ENCODE measurements at regions not wholly inside any gene's neighbourhood (a gene's known extent, or its start where the extent isn't known, plus 50 kb on each side); places are given as distances from the start of the nearest gene placed in this dataset.
A peak's percentile ranks its signal among the peaks of the same experiment; 100 is the strongest.
"Not testable (repeated sequence)": the region's sequence is repeated elsewhere in the genome, so short reads cannot be mapped to it uniquely, and the experiment has no call there.

- DNase-seq = no peak
Measured at GRCh38 chr4:175033162-175033561, 115.0 kb downstream of the ADAM29 start.

DNA sequence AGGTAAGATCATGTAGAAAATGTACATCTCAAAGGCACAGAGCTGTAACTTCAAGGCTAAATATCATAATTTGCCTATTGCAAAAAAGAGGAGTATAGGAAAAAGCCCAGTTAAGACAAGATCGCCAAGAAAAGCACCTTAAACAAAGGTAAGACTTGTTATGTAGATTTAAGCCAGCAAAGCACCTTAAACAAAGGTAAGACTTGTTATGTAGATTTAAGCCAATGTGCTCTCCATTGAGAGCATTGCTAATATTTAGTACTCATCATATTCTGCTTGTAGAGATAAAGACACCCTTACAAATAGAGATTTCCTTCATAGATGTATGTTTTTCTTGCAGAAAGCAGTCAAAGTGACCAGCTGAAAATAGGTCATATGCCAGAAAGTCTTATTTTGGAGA lies 115.8 kb downstream of the ADAM29 start:
- DNase-seq = no peak

DNA sequence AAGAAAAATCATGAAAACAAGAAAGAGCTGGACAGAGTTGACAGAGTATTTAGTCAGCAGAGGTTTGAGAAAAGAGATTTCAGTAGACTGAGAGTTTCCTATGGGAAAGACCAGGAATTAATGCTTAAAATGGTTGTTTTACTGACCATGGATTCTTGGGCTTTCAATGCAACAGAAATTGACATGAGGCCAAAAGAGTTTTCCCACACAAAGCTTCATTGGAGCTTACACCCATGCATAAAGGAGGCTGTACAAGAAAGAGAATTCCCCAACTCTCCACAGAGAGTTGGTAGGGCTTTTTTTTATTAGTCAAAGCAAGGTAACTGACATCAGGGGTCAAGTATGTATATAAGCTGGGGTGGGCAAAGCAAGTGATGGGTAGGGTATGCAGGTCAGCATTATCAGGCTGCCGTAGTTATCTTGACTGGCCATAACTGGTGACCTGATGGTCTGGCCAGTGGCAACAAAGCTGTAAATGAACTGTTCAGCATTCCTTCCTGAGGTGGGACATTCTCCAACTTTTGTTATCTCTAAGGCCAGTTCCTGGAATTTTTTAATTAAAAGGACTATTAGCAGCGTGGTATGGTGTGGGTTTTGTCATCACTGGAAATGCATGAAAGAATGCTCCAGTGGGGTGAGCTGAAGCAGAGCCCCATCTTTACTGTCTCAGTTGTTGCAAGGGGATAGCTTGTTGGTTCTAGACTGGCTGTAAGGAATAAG lies 117.0 kb downstream of the ADAM29 start:
- no peak for DNase-seq

GRCh38 chr4:175035905-175036304 lies 117.7 kb downstream of the ADAM29 start:
- no peak for DNase-seq

DNA sequence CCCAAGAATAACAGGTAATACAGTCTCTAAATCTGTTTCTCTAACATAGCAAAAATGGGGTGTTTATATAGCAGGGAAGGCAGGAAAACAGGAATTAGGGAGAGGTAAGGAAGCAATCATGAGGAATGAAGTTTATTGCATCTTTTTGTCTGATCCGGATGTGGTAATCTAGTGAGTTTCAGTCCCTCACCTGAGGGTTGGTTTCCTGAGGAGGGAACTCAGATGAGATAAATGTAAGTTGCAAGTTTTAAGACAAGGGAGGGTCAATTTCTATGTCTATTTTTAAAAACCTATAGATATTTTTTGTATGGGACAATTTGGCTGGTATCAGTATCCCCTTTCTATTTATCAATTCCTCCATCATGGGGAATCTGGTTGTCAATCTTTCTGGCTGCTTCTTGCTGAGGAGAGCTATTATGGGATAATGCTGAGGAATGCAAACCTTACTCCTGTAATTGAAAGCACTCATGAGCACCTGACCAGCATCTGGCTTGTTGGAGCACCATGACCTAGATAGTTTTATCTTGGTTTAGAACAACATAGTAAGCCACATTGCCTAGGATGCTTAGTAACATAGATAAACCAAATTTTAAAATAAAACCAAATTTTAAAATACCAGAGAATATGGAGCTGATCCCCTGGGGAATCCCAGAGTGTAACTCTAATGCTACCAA lies 130.1 kb downstream of the ADAM29 start:
- DNase-seq = no peak

DNA sequence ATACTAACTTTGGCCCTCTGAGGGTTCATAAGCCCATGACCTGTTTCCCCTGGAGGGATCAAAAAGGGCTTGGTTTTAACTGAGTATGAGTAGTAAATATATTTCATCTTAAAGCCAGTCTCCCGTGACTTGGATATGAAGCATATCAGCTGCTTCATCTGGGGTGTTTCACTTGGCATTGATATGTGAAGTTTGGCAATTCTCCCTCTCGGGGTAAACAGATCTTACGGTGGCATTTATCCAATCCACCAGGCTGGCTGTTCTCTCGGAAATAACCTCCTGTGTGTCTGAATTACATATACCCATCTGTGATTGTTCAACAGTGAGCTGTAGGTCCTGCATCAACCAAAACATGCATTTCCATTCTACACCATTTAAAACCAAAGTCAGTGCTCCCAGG lies 130.7 kb downstream of the ADAM29 start:
- no peak for DNase-seq

DNA sequence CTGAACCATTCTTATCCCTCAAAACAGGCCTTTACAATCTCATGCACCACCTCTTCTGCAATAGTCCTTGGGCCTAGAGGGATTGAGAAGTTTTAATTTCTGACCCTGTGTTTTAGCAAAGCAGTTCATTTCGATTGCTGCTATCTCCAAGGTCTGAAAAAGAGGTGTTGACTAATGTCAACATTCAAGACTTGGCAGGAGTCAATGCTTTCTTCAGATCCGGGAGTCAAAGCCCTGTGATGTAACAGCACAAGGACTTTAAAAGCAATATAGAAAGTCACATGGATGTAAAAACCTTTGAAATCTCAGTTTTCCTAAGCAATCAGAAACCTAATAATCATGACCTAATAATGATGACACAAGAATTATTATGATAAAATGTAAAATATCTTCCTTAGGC lies 133.8 kb downstream of the ADAM29 start:
- no peak for DNase-seq

- peak in 2 of 3 experiments; percentile 1 to 2 for DNase-seq
Measured at GRCh38 chr4:175054980-175055379, 136.8 kb downstream of the ADAM29 start.

GRCh38 chr4:175062183-175062592 lies 144.0 kb downstream of the ADAM29 start:
- no peak for DNase-seq

GRCh38 chr4:175065228-175065627 lies 147.1 kb downstream of the ADAM29 start:
- DNase-seq = no peak

DNA sequence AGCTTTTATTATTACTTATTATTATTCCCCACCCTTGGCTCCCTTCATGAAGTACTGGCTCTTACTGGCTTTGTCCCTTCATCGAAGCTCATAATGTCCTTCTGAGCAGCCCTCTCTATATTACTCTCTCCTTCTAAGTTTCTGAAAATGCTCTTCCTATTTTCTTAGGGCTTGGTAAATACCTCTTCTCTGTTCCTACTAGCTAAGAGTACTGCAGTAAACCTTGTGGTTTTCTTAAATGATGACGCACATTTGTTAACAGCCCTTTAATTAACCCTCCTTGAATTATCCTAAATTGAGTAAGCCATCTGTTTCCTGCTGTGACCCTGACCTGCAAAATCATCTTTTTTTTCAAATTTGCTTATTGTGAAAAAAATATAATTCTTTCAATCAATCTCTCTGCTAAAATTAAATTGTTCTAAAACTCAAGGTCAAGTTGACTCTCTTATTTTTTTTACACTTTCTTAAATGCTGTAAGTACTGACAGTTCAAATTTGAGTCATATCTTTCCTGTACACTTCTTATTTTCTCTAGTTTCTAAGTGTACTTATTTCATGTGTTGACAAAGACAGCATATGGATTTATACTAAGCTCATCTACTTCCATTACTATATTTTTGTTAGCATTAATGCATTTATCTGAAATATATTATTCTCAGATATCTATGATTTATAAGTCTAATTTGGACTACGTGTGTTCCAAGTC lies 148.9 kb downstream of the ADAM29 start:
- DNase-seq = peak in 2 of 3 experiments; percentile 11 to 70

DNA sequence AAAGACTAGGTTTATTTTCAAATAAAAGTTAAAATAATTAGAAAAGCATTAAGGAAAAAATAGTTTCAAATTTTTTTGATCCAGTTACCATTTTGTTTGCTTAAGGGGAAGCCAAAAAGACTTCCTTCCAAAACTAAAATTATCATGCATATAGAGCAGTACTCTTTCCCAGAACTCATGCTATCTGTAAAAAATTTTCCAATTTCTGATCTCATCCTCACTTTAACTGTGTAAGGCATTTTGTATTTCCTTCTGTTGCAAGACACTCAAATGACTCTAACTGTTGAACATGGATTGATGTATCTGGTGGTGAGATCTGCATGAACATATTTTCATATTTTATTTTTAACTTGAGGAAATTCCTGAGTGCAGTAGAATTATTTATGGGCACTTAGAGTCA lies 150.1 kb downstream of the ADAM29 start:
- peak in 1 of 3 experiments; percentile 29 for DNase-seq

GRCh38 chr4:175070444-175070843 lies 152.3 kb downstream of the ADAM29 start:
- no peak for DNase-seq

GRCh38 chr4:175071123-175071522 lies 153.0 kb downstream of the ADAM29 start:
- no peak for DNase-seq

- DNase-seq = no peak
Measured at GRCh38 chr4:175087145-175087544, 169.0 kb downstream of the ADAM29 start.

DNA sequence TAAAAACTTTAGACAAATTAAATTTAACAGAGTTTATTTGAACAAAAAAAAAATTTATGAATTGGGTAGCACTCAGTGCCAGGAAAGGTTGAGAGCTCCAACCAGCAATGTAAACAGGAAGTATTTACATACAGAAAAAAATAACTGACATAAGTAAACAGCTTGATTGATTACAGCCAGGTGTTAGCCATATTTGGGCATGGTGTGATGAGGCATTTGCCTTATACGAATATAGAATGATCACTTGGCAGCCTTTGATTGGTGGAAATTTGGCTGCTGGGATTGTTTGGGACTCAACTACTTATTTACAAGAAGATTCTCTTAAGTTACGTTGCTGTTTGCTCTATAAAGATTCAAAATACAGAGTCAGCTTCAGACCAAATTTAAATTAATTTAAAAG lies 172.0 kb downstream of the ADAM29 start:
- peak in 1 of 3 experiments; percentile 63 for DNase-seq

GRCh38 chr4:175091649-175092048 lies 173.5 kb downstream of the ADAM29 start:
- no peak for DNase-seq

DNA sequence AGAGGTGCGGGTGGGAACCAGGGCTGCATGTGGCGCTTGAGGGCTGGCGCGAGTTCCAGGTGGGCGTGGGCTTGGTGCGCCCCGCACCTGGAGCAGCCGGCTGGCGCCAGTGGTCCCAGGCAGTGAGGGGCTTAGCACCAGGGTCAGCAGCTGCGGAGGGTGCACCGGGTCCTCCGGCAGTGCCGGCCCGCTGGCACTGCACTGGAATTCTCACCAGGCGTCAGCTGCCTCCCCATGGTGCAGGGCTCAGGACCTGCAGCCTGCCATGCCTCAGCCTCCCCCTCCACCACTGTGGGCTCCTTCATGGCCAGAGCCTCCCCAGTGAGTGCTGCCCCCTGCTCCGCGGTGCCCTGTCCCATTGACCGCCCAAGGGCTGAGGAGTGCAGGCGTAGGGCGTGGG lies 174.0 kb downstream of the ADAM29 start:
- DNase-seq = no peak

- DNase-seq = not testable (repeated sequence)
Measured at GRCh38 chr4:175093055-175093454, 174.9 kb downstream of the ADAM29 start.

- DNase-seq = no peak
Measured at GRCh38 chr4:175103403-175103802, 185.2 kb downstream of the ADAM29 start.

GRCh38 chr4:175106301-175106700 lies 188.1 kb downstream of the ADAM29 start:
- peak in 1 of 3 experiments; percentile 31 for DNase-seq

- no peak for DNase-seq
Measured at GRCh38 chr4:175109933-175110332, 191.8 kb downstream of the ADAM29 start.

DNA sequence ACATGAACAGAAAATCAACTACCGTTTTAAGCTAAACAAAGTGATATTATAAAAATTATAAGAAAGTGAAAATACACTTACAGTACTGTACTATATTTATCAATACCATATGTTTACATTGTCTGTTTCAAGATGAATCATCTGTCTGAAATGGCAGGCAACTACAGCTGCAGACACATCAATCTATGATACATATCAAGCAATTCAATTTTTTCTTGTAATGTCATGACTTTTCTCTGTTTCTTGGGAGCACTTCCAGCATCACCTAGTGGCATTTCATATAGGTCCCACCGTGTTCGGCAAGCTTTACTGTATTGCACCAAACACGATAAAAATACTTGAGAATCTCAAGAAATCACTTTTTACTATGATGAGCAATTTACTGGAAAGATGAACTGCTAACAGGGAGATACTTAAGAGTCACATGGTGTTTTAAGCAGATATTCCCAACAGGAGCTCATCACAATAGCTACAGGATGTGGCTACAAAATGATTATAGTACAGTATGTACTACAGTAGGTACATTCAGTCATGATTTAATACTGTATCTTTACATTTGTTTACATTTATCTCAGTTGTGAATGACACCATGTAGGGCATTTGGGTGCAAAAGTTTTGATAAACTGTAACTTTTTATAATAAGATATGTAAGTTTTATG lies 207.4 kb downstream of the ADAM29 start:
- DNase-seq = no peak
